OCI-LY3 (cell line): ENCODE measurements at regions not wholly inside any gene's neighbourhood (a gene's known extent, or its start where the extent isn't known, plus 50 kb on each side); places are given as distances from the start of the nearest gene placed in this dataset.

Experiments used
- H2AFZ ChIP-seq: fragments of 200-600, 300-600 bp; shearing (Covaris generic); 2 replicates; pipeline ENCODE4 v1.6.0; 2014; ENCODE audit warnings: antibody characterized with exemption, low read depth, low read length
- H3K27ac ChIP-seq: fragments of 200-600, 300-600 bp; sonication (generic); 2 replicates; pipeline ENCODE4 v1.5.1; 2014; ENCODE audit warnings: mild to moderate bottlenecking, low read length, moderate library complexity, mixed read lengths
- H3K27me3 ChIP-seq: fragments of 200-600, 300-600 bp; sonication (generic); 2 replicates; pipeline ENCODE4 v1.6.1; 2014; ENCODE audit warnings: low read depth, low read length, mixed read lengths
- H3K36me3 ChIP-seq: fragments of 200-600, 300-600 bp; sonication (generic); replicated peaks from 2 replicates; pipeline ENCODE3; 2014; ENCODE audit warnings: low read depth, low read length, mixed read lengths
- H3K4me1 ChIP-seq: fragments of 300-600, 200-600 bp; sonication (generic); 2 replicates; pipeline ENCODE4 v1.6.1; 2014; ENCODE audit warnings: low read length, mixed read lengths
- H3K4me2 ChIP-seq: fragments of 200-600, 300-600 bp; sonication (generic); 2 replicates; pipeline ENCODE4 v1.6.1; 2014; ENCODE audit warnings: low read length, mixed read lengths
- H3K4me3 ChIP-seq: fragments of 300-600, 200-600 bp; sonication (generic); 2 replicates; pipeline ENCODE4 v1.5.1; 2014; ENCODE audit warnings: antibody characterized with exemption, mild to moderate bottlenecking, low read length, moderate library complexity
- H3K79me2 ChIP-seq: fragments of 300-600, 200-600 bp; shearing (Covaris generic); 2 replicates; pipeline ENCODE4 v1.6.1; 2014; ENCODE audit warnings: mild to moderate bottlenecking, low read length, mixed read lengths
- H3K9ac ChIP-seq: fragments of 300-600, 200-600 bp; shearing (Covaris generic); 2 replicates; pipeline ENCODE4 v1.6.0; 2014; ENCODE audit warnings: mild to moderate bottlenecking, low read length, moderate library complexity
- H3K9me3 ChIP-seq: fragments of 200-600, 300-600 bp; shearing (Covaris generic); 2 replicates; pipeline ENCODE4 v1.6.1; 2014; ENCODE audit warnings: low read length, mixed read lengths; ENCODE audit not compliant: insufficient read depth
- H4K20me1 ChIP-seq: fragments of 200-600, 300-600 bp; sonication (generic); 2 replicates; pipeline ENCODE4 v1.6.1; 2016; ENCODE audit warnings: low read length, mixed read lengths; ENCODE audit not compliant: insufficient read depth
- CTCF ChIP-seq: fragments of 200-600, 300-600 bp; sonication (generic); IDR thresholded peaks from 2 replicates; pipeline ENCODE4 v1.5.1; 2014; ENCODE audit warnings: antibody characterized with exemption, low read length, low read depth
- EZH2phosphoT487 ChIP-seq: fragments of 200-600 bp; shearing (Covaris generic); IDR thresholded peaks from 2 replicates; pipeline ENCODE4 v1.6.1; 2018; ENCODE audit warnings: antibody characterized with exemption, mixed run types, low read depth

GRCh38 chr14:56023661-56024081, 94.5 kb upstream of the PELI2 start:
- no peaks in the 10 kb centered on the region for H3K79me2 ChIP-seq
- no peak overlapping the region for H3K4me2 ChIP-seq
- TF ChIP-seq CTCF (no peak), EZH2phosphoT487 (no peak)
- H4K20me1 ChIP-seq, result no peaks in the 10 kb centered on the region
- H3K4me3 ChIP-seq, result no peak overlapping the region
- no peaks in the 10 kb centered on the region for H3K4me1 ChIP-seq
- H3K9ac ChIP-seq, result no peak overlapping the region
- H3K27me3 ChIP-seq, result peaks cover 41% of the 10 kb centered on the region
- no peaks in the 10 kb centered on the region for H3K9me3 ChIP-seq
- no peak overlapping the region for H2AFZ ChIP-seq
- no peak overlapping the region for H3K27ac ChIP-seq
- H3K36me3 ChIP-seq, result no peaks in the 10 kb centered on the region

- Histone ChIP-seq H3K27ac (no peak overlapping the region), H3K9me3 (no peaks in the 10 kb centered on the region), H3K36me3 (no peaks in the 10 kb centered on the region), H3K4me2 (no peak overlapping the region), H3K4me3 (no peak overlapping the region), H3K27me3 (peaks cover 53% of the 10 kb centered on the region), H3K4me1 (no peaks in the 10 kb centered on the region), H4K20me1 (no peaks in the 10 kb centered on the region), H2AFZ (no peak overlapping the region), H3K9ac (no peak overlapping the region), H3K79me2 (no peaks in the 10 kb centered on the region)
- TF ChIP-seq CTCF (no peak), EZH2phosphoT487 (no peak)
Observed at GRCh38 chr14:56025191-56025590, 93.0 kb upstream of the PELI2 start.

GRCh38 chr14:56026506-56026905, 91.7 kb upstream of the PELI2 start:
- Histone ChIP-seq H3K9ac (no peak overlapping the region), H3K27ac (no peak overlapping the region), H3K36me3 (no peaks in the 10 kb centered on the region), H3K4me3 (no peak overlapping the region), H3K4me1 (no peaks in the 10 kb centered on the region), H2AFZ (no peak overlapping the region), H3K9me3 (no peaks in the 10 kb centered on the region), H3K27me3 (peaks cover 47% of the 10 kb centered on the region), H4K20me1 (no peaks in the 10 kb centered on the region), H3K4me2 (no peak overlapping the region), H3K79me2 (no peaks in the 10 kb centered on the region)
- no peak for TF ChIP-seq EZH2phosphoT487
- TF ChIP-seq CTCF, result no peak

GRCh38 chr14:56027421-56027820, 90.8 kb upstream of the PELI2 start:
- Histone ChIP-seq H3K27ac (no peak overlapping the region), H2AFZ (no peak overlapping the region)

More at GRCh38 chr14:56027421-56027820, 90.8 kb upstream of the PELI2 start:
- H4K20me1 ChIP-seq, result no peaks in the 10 kb centered on the region
- no peak overlapping the region for H3K4me2 ChIP-seq
- no peak overlapping the region for H3K4me3 ChIP-seq
- TF ChIP-seq EZH2phosphoT487 (no peak), CTCF (no peak)
- H3K9me3 ChIP-seq, result no peaks in the 10 kb centered on the region
- no peaks in the 10 kb centered on the region for H3K79me2 ChIP-seq
- peaks cover 45% of the 10 kb centered on the region for H3K27me3 ChIP-seq
- no peaks in the 10 kb centered on the region for H3K36me3 ChIP-seq
- H3K9ac ChIP-seq, result no peak overlapping the region
- H3K4me1 ChIP-seq, result no peaks in the 10 kb centered on the region
